H9 (cell line): ENCODE measurements at regions not wholly inside any gene's neighbourhood (a gene's known extent, or its start where the extent isn't known, plus 50 kb on each side); places are given as distances from the start of the nearest gene placed in this dataset.
"Not testable (repeated sequence)": the region's sequence is repeated elsewhere in the genome, so short reads cannot be mapped to it uniquely, and the experiment has no call there.

Experiments
- DNase-seq: peaks from one replicate; pipeline ENCODE4 v3.0.0-alpha.2; 2017
- H2AFZ ChIP-seq: one replicate; pipeline ENCODE4 v1.6.1; 2013; ENCODE audit warnings: mild to moderate bottlenecking, low read length, control low read depth, moderate library complexity
- H2AK5ac ChIP-seq: 2 replicates; pipeline ENCODE4 v1.6.1; 2013; ENCODE audit warnings: low read length, control low read depth, mixed read lengths; ENCODE audit not compliant: insufficient read length
- H2BK120ac ChIP-seq: one replicate; pipeline ENCODE4 v1.6.1; 2013; ENCODE audit warnings: low read depth, mild to moderate bottlenecking, low read length, control low read depth, inconsistent platforms; ENCODE audit not compliant: poor library complexity, severe bottlenecking
- H2BK12ac ChIP-seq: 2 replicates; pipeline ENCODE4 v1.6.1; 2013; ENCODE audit warnings: low read length, control low read depth, mixed read lengths, low read depth; ENCODE audit not compliant: insufficient read length
- H2BK15ac ChIP-seq: 2 replicates; pipeline ENCODE4 v1.6.1; 2013; ENCODE audit warnings: low read depth, low read length, control low read depth
- H2BK20ac ChIP-seq: one replicate; pipeline ENCODE4 v1.6.1; 2013; ENCODE audit warnings: low read depth, mild to moderate bottlenecking, low read length, control low read depth, inconsistent platforms; ENCODE audit not compliant: poor library complexity, severe bottlenecking
- H2BK5ac ChIP-seq: 2 replicates; pipeline ENCODE4 v1.6.1; 2013; ENCODE audit warnings: low read length, control low read depth, mixed read lengths; ENCODE audit not compliant: insufficient read length
- H3K14ac ChIP-seq: 2 replicates; pipeline ENCODE4 v1.6.1; 2013; ENCODE audit warnings: low read length, control low read depth; ENCODE audit not compliant: insufficient read depth
- H3K18ac ChIP-seq: 2 replicates; pipeline ENCODE4 v1.6.1; 2013; ENCODE audit warnings: low read depth, mild to moderate bottlenecking, mixed read lengths, low read length, control low read depth; ENCODE audit not compliant: insufficient read length
- H3K23ac ChIP-seq: 2 replicates; pipeline ENCODE4 v1.6.1; 2013; ENCODE audit warnings: low read length, control low read depth, mixed read lengths, low read depth; ENCODE audit not compliant: insufficient read length
- H3K23me2 ChIP-seq: 2 replicates; pipeline ENCODE4 v1.6.1; 2013; ENCODE audit warnings: low read depth, mild to moderate bottlenecking, mixed read lengths, low read length, control low read depth; ENCODE audit not compliant: insufficient read length, poor library complexity, severe bottlenecking
- H3K27ac ChIP-seq: 2 replicates; pipeline ENCODE4 v1.5.1; 2013; ENCODE audit warnings: low read length, control low read depth, mixed read lengths, low read depth; ENCODE audit not compliant: insufficient read length
- H3K27me3 ChIP-seq: 2 replicates; pipeline ENCODE4 v1.6.1; 2013; ENCODE audit warnings: low read length, control low read depth, inconsistent platforms; ENCODE audit not compliant: insufficient read depth
- H3K4ac ChIP-seq: 2 replicates; pipeline ENCODE4 v1.6.1; 2013; ENCODE audit warnings: low read depth, mild to moderate bottlenecking, control low read depth, inconsistent platforms, low read length, moderate library complexity
- H3K4me1 ChIP-seq: 2 replicates; pipeline ENCODE4 v1.6.1; 2013; ENCODE audit warnings: low read length, control low read depth, inconsistent platforms; ENCODE audit not compliant: insufficient read depth
- H3K4me2 ChIP-seq: 2 replicates; pipeline ENCODE4 v1.6.1; 2013; ENCODE audit warnings: low read length, control low read depth, mixed read lengths; ENCODE audit not compliant: insufficient read length, insufficient read depth
- H3K56ac ChIP-seq: 2 replicates; pipeline ENCODE4 v1.6.1; 2013; ENCODE audit warnings: low read depth, mild to moderate bottlenecking, mixed read lengths, low read length, control low read depth; ENCODE audit not compliant: insufficient read length
- H3K79me1 ChIP-seq: 2 replicates; pipeline ENCODE4 v1.6.1; 2013; ENCODE audit warnings: low read depth, mild to moderate bottlenecking, moderate library complexity, low read length, control low read depth, inconsistent platforms; ENCODE audit not compliant: insufficient read depth, poor library complexity, severe bottlenecking
- H3K79me2 ChIP-seq: 2 replicates; pipeline ENCODE4 v1.6.1; 2013; ENCODE audit warnings: low read length, control low read depth, inconsistent platforms; ENCODE audit not compliant: insufficient read depth
- H3K9ac ChIP-seq: 2 replicates; pipeline ENCODE4 v1.6.1; 2013; ENCODE audit warnings: low read length, control low read depth, mixed read lengths; ENCODE audit not compliant: insufficient read length; ENCODE audit errors: extremely low read depth
- H3K9me3 ChIP-seq: one replicate; pipeline ENCODE4 v1.6.1; 2013; ENCODE audit warnings: low read depth, low read length, inconsistent platforms; ENCODE audit not compliant: control insufficient read depth
- H3T11ph ChIP-seq: one replicate; pipeline ENCODE4 v1.6.1; 2013; ENCODE audit warnings: mild to moderate bottlenecking, low read length, control low read depth, inconsistent platforms
- H4K20me1 ChIP-seq: one replicate; pipeline ENCODE4 v1.6.1; 2013; ENCODE audit not compliant: control insufficient read depth, insufficient read length, insufficient read depth
- H4K5ac ChIP-seq: 2 replicates; pipeline ENCODE4 v1.6.1; 2013; ENCODE audit warnings: low read depth, mild to moderate bottlenecking, mixed read lengths, low read length, control low read depth; ENCODE audit not compliant: insufficient read length
- H4K8ac ChIP-seq: replicated peaks from 2 replicates; pipeline ENCODE4 v1.6.1; 2013; ENCODE audit warnings: low read length, control low read depth, mixed read lengths, low read depth; ENCODE audit not compliant: insufficient read length
- H4K91ac ChIP-seq: 2 replicates; pipeline ENCODE4 v1.6.1; 2013; ENCODE audit warnings: low read depth, mild to moderate bottlenecking, moderate library complexity, mixed read lengths, low read length, control low read depth; ENCODE audit not compliant: insufficient read length
- H3K27ac Mint-ChIP-seq, 3 experiments: 2 replicates in 2 of 3; 3 replicates in 1 of 3; pipeline ENCODE4 v1.8.0; 2020 to 2021; ENCODE audit warnings: mixed read lengths in 3 of 3, mild to moderate bottlenecking in 1 of 3, moderate library complexity in 1 of 3
- H3K27me3 Mint-ChIP-seq: 2 replicates; pipeline ENCODE4 v1.8.0; 2021; ENCODE audit warnings: low read depth, mild to moderate bottlenecking, moderate library complexity, mixed read lengths
- H3K36me3 Mint-ChIP-seq, 3 experiments: 2 replicates in 2 of 3; 3 replicates in 1 of 3; pipeline ENCODE4 v1.8.0; 2020 to 2021; ENCODE audit warnings: low read depth in 3 of 3, mixed read lengths in 3 of 3; ENCODE audit not compliant: insufficient read depth in 1 of 3
- H3K4me1 Mint-ChIP-seq, 2 experiments: 2 replicates each; pipeline ENCODE4 v1.8.0; 2020; ENCODE audit warnings: mixed read lengths in 2 of 2
- H3K4me3 Mint-ChIP-seq, 2 experiments: 2 replicates in 1 of 2; 3 replicates in 1 of 2; pipeline ENCODE4 v1.8.0; 2020 to 2021; ENCODE audit warnings: mild to moderate bottlenecking in 2 of 2, mixed read lengths in 2 of 2, moderate library complexity in 1 of 2
- H3K9me3 Mint-ChIP-seq, 2 experiments: 2 replicates in 1 of 2; 3 replicates in 1 of 2; pipeline ENCODE4 v1.8.0; 2020; ENCODE audit warnings: mild to moderate bottlenecking in 2 of 2, mixed read lengths in 2 of 2, moderate library complexity in 1 of 2
- CTCF ChIP-seq: fragments of 200-600 bp; sonication (generic); conservative IDR thresholded peaks from 3 replicates; pipeline ENCODE4 v1.8.0; 2021; ENCODE audit warnings: antibody characterized with exemption, mild to moderate bottlenecking
- WGBS: extraction: QIAGEN DNeasy Blood & Tissue Kit; methylation state at CpG from one replicate; pipeline ENCODE4 v1.1.7; 2013; ENCODE audit warnings: missing lambda C conversion rate, low lambda C conversion rate, mixed read lengths; ENCODE audit not compliant: insufficient read length; ENCODE audit errors: extremely low coverage; 5-methylcytosine and 5-hydroxymethylcytosine counted together

- Histone ChIP-seq H3K79me1 (no peaks in the 10 kb centered on the region), H3K27ac (no peak overlapping the region), H3K14ac (no peak overlapping the region), H3K9me3 (no peaks in the 10 kb centered on the region), H2BK12ac (no peak overlapping the region), H2BK20ac (no peak overlapping the region), H3K4me1 (no peaks in the 10 kb centered on the region), H2AFZ (no peak overlapping the region), H4K20me1 (no peaks in the 10 kb centered on the region), H3K4me2 (no peak overlapping the region), H3K56ac (no peak overlapping the region), H3K23me2 (no peaks in the 10 kb centered on the region), H3K23ac (no peak overlapping the region), H4K8ac (no peak overlapping the region), H2BK15ac (no peak overlapping the region), H3K9ac (no peak overlapping the region), H2BK5ac (no peak overlapping the region), H2AK5ac (no peak overlapping the region), H3T11ph (no peak overlapping the region), H2BK120ac (no peak overlapping the region), H3K79me2 (no peaks in the 10 kb centered on the region), H4K91ac (no peak overlapping the region), H3K27me3 (no peaks in the 10 kb centered on the region), H3K18ac (no peak overlapping the region), H4K5ac (no peak overlapping the region), H3K4ac (no peak overlapping the region)
- no peak for DNase-seq
- H3K4me1 Mint-ChIP-seq: no peaks in the 10 kb centered on the region
- no peak overlapping the region for H3K4me3 Mint-ChIP-seq
- peaks cover 5 to 6% of the 10 kb centered on the region in 2 experiments for H3K9me3 Mint-ChIP-seq
- no CpG with 5 or more reads among the region's 4 CpGs for WGBS
- no peak overlapping the region for H3K27ac Mint-ChIP-seq
- peaks cover 0 to 3% (median 0%) of the 10 kb centered on the region in 3 experiments; a peak in 2 of 7 replicates for H3K36me3 Mint-ChIP-seq
- TF ChIP-seq CTCF: no peak
- H3K27me3 Mint-ChIP-seq: peaks cover 6% of the 10 kb centered on the region
These were observed 68.6 kb upstream of the MXRA5 start for GRCh38 chrX:3415011-3415410.

- not testable (repeated sequence) for H3K27ac ChIP-seq, H3K79me1 ChIP-seq, H3K9me3 ChIP-seq, H4K20me1 ChIP-seq, H3K4me2 ChIP-seq, H2AFZ ChIP-seq, H2BK12ac ChIP-seq, H3K23me2 ChIP-seq, H4K8ac ChIP-seq, H3K4me1 Mint-ChIP-seq, H3K79me2 ChIP-seq, H2BK120ac ChIP-seq, H3K27me3 Mint-ChIP-seq, H4K91ac ChIP-seq, H2BK20ac ChIP-seq, H3K4me3 Mint-ChIP-seq, H3K27ac Mint-ChIP-seq, H3K56ac ChIP-seq, H2BK15ac ChIP-seq, DNase-seq, H3K23ac ChIP-seq, H3K36me3 Mint-ChIP-seq, H4K5ac ChIP-seq, H2AK5ac ChIP-seq, H3K18ac ChIP-seq, H2BK5ac ChIP-seq, H3K4ac ChIP-seq, H3K14ac ChIP-seq, H3T11ph ChIP-seq, H3K27me3 ChIP-seq, H3K9me3 Mint-ChIP-seq, H3K9ac ChIP-seq, H3K4me1 ChIP-seq
- WGBS: no CpG with 5 or more reads among the region's 2 CpGs
These were observed 65.2 kb upstream of the MXRA5 start for GRCh38 chrX:3411626-3412025.
